ENCODE measurements at regions not wholly inside any gene's neighbourhood (a gene's known extent, or its start where the extent isn't known, plus 50 kb on each side); places are given as distances from the start of the nearest gene placed in this dataset.

DNA sequence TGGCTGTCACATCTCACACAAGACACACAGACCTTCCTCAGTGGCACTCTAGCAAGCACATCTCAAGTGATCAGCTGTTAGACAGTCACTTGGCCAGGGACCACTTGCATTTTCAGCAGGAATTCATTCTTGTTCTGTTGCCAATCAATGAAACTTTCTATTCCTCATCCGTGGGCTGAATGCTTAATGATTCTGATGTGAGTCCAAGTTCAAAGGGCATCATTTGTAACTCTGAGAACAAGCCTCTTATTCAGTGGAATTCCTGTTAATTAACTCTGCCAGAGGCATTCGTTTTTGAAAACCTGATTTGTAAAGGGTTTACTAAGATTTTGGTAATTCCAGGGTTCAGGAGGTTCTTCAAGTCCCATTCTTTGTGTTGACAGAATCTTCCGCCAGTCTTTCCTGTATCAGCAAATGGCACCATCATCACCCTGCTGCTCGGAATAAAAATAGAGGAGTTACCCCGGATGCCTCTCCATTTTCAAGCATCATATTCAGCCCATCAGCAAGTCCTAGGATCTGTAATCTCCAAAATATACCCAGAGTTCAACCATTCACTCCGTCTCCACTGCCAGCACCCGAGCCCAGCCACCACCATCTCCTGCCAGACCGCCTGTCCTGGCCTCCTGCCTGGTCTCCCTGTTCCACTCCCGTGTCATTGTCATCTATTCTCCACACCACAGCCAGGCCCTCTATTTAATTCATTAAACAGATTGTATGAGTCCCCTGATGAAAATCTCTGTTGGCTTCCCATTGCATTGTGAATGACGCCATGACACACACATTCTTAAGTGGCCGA is 473.4 kb downstream of the AACS start:
- Histone ChIP-seq H3K27me3 (replicated peaks; ENCODE audit: insufficient read depth) (no peaks in the 10 kb centered on the region), H3K4me3 (no peak overlapping the region), H3K4me1 (replicated peaks) (no peaks in the 10 kb centered on the region), H3K9me3 (no peaks in the 10 kb centered on the region), H3K36me3 (no peaks in the 10 kb centered on the region), H3K27ac (no peak overlapping the region)
- no peak for DNase-seq (ENCODE audit: low spot score)
- no peak for TF ChIP-seq POLR2A (IDR thresholded peaks at IDR 0.05)
- TF ChIP-seq POLR2AphosphoS5 (IDR thresholded peaks at IDR 0.05), result no peak
- TF ChIP-seq, protein P1, sequence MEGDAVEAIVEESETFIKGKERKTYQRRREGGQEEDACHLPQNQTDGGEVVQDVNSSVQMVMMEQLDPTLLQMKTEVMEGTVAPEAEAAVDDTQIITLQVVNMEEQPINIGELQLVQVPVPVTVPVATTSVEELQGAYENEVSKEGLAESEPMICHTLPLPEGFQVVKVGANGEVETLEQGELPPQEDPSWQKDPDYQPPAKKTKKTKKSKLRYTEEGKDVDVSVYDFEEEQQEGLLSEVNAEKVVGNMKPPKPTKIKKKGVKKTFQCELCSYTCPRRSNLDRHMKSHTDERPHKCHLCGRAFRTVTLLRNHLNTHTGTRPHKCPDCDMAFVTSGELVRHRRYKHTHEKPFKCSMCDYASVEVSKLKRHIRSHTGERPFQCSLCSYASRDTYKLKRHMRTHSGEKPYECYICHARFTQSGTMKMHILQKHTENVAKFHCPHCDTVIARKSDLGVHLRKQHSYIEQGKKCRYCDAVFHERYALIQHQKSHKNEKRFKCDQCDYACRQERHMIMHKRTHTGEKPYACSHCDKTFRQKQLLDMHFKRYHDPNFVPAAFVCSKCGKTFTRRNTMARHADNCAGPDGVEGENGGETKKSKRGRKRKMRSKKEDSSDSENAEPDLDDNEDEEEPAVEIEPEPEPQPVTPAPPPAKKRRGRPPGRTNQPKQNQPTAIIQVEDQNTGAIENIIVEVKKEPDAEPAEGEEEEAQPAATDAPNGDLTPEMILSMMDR (IDR thresholded peaks at IDR 0.05), result no peak
- 82% methylated on average over 11 of the region's 11 CpGs for WGBS
- intact Hi-C loops (cut with DNase I), result no loop called here

- Histone ChIP-seq H3K36me3 (no peaks in the 10 kb centered on the region), H3K4me1 (replicated peaks) (no peaks in the 10 kb centered on the region), H3K27ac (no peak overlapping the region), H3K4me3 (no peak overlapping the region), H3K9me3 (no peaks in the 10 kb centered on the region), H3K27me3 (replicated peaks; ENCODE audit: insufficient read depth) (no peaks in the 10 kb centered on the region)
- TF ChIP-seq POLR2AphosphoS5 (IDR thresholded peaks at IDR 0.05), result no peak
- TF ChIP-seq POLR2A (IDR thresholded peaks at IDR 0.05), result no peak
- TF ChIP-seq, protein P1 (IDR thresholded peaks at IDR 0.05), result no peak
- 70% methylated on average over 5 of the region's 5 CpGs for WGBS
- intact Hi-C loops (cut with DNase I), result no loop called here
- no peak for DNase-seq (ENCODE audit: low spot score)
Observed at GRCh38 chr12:125540580-125541204, 475.5 kb downstream of the AACS start.

DNA sequence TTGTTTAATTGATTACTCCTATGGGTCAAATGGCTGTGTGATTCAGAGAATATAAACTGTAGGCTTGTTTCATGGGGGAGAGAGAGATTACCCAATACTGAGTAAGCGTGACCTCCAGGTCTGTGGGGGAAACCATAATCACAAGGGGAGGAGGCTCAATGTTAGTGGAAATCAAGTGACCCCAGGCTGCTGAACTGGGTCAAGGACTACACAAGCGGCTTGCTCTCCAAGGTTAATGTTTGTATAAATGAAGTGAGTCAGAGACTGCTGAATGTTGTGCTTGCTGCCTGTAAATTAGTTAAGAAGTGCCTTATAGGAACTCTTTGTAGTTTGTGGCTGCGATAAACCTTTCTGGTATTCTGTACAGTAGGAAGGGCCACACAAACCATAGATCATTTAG is 479.7 kb downstream of the AACS start:
- intact Hi-C loops (cut with DNase I), result no loop called here
- no peaks in the 10 kb centered on the region for H3K9me3 ChIP-seq
- H3K27ac ChIP-seq, result no peak overlapping the region
- WGBS, result 97% methylated on average over 3 of the region's 3 CpGs
- no peaks in the 10 kb centered on the region for H3K36me3 ChIP-seq
- H3K27me3 ChIP-seq (replicated peaks; ENCODE audit: insufficient read depth), result no peaks in the 10 kb centered on the region
- H3K4me3 ChIP-seq, result no peak overlapping the region
- TF ChIP-seq POLR2A (IDR thresholded peaks at IDR 0.05) (no peak), POLR2AphosphoS5 (IDR thresholded peaks at IDR 0.05) (no peak)
- TF ChIP-seq, protein P1 (IDR thresholded peaks at IDR 0.05), result no peak
- H3K4me1 ChIP-seq (replicated peaks), result no peaks in the 10 kb centered on the region
- DNase-seq (ENCODE audit: low spot score), result no peak

DNA sequence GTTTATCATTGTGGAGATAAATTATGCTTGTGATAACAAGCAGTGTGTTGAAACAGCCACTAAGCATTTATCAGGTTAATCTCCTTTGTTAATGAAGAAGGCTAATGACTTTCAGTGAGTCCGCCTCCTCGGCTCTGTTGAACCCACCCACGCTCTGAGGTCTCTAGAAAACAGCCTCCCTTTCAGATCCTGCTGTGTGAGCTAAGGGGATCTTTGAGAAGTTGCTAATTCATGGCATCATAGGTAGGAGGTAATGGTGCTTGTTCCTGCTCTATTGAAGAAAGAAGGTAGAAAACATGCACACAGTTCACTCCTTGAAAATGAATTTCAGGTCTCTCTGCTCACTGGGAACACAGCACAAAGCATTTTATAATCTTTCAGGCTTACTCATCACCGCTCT is 483.9 kb downstream of the AACS start:
- WGBS, result 72% methylated on average over 4 of the region's 4 CpGs
- Histone ChIP-seq H3K36me3 (no peaks in the 10 kb centered on the region), H3K27me3 (replicated peaks; ENCODE audit: insufficient read depth) (no peaks in the 10 kb centered on the region), H3K4me1 (replicated peaks) (no peaks in the 10 kb centered on the region), H3K4me3 (no peak overlapping the region), H3K9me3 (no peaks in the 10 kb centered on the region), H3K27ac (no peak overlapping the region)
- intact Hi-C loops (cut with DNase I), result no loop called here
- TF ChIP-seq POLR2AphosphoS5 (IDR thresholded peaks at IDR 0.05) (no peak), POLR2A (IDR thresholded peaks at IDR 0.05) (no peak)
- TF ChIP-seq, protein P1 (IDR thresholded peaks at IDR 0.05), result no peak
- DNase-seq (ENCODE audit: low spot score), result no peak

DNA sequence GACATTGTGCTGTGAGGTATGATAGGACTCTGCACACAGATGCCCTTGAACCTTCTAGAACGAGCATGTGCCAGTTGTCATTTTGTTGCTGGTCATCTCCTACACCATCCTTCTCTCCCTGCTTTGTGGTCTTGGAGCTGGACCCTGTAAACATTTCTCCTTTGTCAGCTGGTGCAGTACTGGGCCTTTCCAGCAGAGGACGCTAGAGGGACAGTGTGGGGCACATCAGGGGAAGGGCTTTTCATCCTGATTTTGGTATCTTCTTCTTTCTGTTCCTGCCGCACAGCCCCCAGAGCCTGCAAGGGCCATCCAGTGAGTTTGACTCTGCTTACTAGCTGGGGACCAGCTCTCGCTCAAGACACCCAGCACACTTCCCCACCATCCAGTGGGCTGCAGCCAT is 484.6 kb downstream of the AACS start:
- DNase-seq (ENCODE audit: low spot score), result no peak
- Histone ChIP-seq H3K9me3 (no peaks in the 10 kb centered on the region), H3K4me3 (no peak overlapping the region), H3K4me1 (replicated peaks) (no peaks in the 10 kb centered on the region), H3K36me3 (no peaks in the 10 kb centered on the region), H3K27me3 (replicated peaks; ENCODE audit: insufficient read depth) (no peaks in the 10 kb centered on the region), H3K27ac (no peak overlapping the region)
- 68% methylated on average over 4 of the region's 4 CpGs for WGBS
- intact Hi-C loops (cut with DNase I), result no loop called here
- TF ChIP-seq POLR2AphosphoS5 (IDR thresholded peaks at IDR 0.05) (no peak), POLR2A (IDR thresholded peaks at IDR 0.05) (no peak)
- TF ChIP-seq, protein P1 (IDR thresholded peaks at IDR 0.05), result no peak

Data from prostate gland (tissue), 2 donors.